Fibroblast of skin of scalp (primary cell): ENCODE measurements at regions not wholly inside any gene's neighbourhood (a gene's known extent, or its start where the extent isn't known, plus 50 kb on each side); places are given as distances from the start of the nearest gene placed in this dataset.

Source experiments
- DNase-seq: peaks from one replicate; pipeline ENCODE4 v3.0.0-alpha.2; 2013

DNA sequence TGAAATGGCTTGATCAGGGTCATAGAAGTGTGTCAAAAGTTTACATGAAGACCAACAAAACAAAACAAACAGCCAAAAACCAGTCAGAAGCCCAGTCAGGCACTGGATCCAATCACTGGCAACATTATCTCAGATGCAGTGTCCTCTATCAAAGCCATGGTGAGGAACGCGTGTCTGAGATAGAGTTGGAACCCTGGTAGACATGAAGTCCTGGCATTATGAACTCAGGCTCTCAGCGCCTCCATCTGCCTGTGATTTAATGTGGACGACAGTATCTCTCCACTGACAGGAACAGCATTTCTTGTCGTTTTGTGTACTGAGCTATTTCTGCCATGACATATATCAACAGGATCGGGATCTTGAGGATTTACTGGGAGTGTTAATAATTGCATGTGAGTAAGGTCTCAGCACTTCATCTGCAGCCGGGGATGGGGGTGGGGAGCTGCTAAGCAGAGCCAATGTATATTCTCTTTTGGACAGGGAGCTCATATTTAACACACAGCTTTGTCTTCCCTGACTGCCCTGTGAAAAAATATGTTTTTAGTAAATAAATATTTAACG lies 1120.0 kb downstream of the IGSF11 start:
- DNase-seq = no peak

DNA sequence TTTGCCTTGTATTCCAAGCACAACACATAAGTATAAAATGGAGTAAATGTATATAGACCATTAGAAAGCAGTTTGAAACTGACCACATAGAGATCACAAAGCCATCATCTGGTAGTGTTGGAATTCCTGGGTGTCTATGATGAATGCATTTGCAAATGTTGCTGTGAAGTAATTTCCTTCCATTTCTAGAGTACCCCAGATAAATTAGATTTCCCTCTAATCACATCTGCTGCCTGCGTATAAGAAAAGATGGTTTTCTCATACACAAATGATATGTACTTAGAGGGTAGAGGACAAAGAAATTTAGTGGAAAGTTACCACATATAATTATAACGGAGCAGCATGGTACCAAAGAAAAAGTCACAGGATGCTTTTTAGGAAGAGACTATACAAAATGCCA lies 1117.8 kb downstream of the IGSF11 start:
- no peak for DNase-seq

DNA sequence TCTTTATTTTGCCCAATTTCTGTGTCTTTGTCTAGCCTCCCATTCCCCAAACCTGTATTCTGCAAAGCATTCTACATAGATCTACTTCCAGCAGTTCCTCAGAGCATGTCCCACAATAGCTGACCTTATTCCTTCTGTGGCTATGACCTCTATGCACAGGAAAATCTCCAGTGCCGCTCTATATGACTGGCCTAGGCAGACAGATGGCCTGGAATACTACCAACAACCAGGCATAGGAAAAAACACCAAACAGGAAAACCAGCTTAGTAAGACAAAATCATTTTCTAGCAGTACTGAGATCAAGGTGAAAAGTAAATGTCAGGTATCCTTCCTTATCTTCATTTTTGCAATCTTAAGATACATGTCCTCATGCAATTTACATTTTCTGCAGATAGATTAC lies 1115.0 kb downstream of the IGSF11 start:
- DNase-seq = no peak

DNA sequence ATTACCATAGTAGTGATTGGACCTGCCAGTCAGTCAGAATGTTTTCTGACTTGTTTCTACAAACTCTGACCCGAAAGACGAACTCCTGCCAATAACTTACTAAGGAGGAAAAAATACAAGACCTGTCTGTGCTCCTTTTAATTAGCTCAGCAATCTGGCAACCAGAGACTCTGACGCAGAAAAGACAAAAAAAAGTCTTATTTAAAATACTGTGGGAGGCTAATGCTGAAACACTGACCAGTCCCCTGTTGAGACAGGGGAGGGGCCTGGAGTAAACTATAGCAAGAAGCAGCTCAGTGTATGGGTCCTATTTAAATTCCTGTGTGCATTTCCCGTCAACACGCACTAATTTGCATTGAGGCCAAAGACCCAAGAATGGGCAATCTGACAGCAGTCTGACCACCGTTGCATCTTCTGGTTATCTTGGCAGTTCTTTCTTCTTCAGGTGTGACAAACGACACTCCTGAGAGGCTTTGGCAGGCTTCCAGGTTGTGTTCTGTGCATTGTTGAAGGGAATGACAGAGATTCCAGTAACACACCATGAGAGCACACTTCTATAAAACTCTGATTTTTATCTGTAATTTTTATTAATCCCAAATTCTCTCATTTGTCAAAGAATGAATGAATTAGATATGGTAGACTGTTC lies 1114.3 kb downstream of the IGSF11 start:
- DNase-seq = no peak

DNA sequence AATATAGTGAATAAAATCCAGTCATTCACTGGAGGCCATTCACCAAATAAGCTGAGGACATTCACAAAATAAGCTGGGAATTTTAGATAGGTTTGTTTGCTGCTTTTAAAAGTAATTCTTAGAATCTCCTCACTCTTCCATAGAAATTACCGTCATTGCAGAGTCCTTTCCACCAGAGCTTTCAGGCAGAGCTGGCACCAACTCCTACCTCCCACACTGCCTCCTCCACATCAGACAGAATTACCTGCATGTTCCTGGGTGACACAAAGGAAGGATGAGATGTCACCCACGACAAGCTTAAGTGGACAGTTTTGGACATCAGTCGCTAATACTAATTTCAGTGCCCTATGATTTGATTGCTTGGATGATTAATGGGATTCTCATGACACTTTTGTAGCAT lies 1113.2 kb downstream of the IGSF11 start:
- DNase-seq = no peak

- no peak for DNase-seq
These were observed 1112.6 kb downstream of the IGSF11 start for GRCh38 chr3:117922039-117922438.

DNA sequence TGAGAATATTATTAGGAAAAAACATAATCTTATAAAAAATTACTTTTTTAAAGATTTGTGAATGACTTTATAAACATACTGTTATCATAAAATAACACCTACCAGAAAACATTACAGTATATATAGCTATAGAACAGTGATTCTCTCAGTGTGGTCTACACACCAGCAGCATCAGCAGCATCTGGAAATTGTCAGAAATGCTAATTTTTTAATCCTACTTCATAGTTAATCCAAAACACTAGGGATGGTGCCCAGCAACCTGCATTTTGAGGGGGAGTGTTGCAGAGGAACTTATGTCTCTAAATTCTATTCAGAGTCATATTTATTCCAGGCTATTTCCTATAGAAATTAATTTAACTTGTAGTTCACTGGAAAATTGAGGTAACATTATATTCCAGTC lies 1107.8 kb downstream of the IGSF11 start:
- DNase-seq = no peak

DNA sequence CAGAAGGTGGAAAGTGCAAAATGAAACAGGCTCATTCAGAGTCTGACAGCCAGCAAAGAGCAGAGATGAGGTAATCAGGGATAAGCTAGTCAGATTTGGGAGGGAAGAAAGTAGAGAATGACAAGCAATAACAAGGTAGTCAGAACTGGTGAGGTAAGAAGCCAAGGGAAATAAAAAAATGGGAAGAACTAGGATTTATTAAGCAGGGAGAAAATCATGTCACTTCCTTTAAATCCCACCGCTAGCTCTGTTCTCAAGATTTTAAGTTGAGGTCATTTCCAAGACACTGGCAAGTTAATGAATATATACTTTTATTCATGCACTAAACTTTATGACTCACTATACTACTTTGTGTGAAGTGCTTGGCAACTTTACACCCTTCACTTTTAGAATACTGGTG lies 1106.8 kb downstream of the IGSF11 start:
- DNase-seq = no peak

DNA sequence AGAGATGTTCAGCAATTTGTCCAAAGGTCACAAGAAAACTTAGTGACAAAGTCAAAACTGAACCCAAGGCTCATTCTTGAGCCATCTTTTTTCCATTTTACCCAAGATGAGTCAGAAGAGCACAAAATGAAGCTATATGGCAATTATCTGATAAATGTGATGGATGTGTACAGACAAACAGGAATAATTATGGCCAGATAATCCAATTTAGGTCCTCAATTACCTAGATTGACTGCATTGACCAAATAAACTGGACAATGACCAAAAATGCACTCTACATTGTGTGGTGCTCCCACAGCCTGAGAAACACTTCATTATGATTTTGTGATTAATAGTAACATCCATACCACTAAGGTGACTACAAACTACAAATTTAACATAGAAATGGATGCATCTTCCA lies 1105.8 kb downstream of the IGSF11 start:
- DNase-seq = no peak

- DNase-seq = no peak
These were observed 1102.2 kb downstream of the IGSF11 start for GRCh38 chr3:117932441-117932840.

GRCh38 chr3:117936159-117936558 lies 1098.5 kb downstream of the IGSF11 start:
- no peak for DNase-seq

DNA sequence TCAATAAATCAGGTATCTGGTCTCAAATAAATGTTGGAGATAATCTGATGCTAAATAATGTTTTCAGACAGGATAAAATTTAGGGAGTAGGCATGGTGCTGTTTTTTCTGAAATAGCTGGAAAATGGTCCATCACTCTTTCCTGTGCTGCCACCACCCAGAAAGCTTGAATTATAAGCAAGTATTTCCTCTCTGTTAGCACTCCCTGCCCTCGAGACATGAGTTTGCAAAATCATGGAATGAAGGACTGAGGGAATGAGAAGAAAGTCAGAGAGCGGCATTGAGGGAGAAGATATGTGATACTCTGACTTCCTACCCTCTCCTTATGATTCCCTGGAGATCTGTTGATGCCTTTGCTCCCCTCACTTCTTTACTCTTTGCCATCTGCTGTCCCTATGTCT lies 1095.7 kb downstream of the IGSF11 start:
- no peak for DNase-seq

GRCh38 chr3:117939425-117940027 lies 1095.1 kb downstream of the IGSF11 start:
- DNase-seq = no peak

DNA sequence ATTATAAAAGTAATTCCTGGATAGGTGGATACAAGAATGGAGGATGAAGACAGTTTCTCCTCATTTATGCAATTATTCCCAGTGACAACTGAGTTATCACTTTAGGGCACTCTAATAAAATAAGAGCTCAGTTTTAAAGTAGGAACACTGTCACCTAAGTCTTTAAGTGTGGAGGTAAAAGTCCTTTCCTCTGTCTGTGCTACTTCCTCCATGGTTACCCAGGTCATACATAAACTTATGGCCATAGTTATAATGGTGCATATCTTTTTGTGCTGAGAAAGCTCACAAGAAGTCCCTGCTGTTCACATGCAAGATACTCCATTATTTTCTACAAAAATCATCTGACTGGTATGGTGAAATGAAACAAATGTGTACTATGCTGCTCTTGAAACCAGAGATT lies 1093.6 kb downstream of the IGSF11 start:
- no peak for DNase-seq

DNA sequence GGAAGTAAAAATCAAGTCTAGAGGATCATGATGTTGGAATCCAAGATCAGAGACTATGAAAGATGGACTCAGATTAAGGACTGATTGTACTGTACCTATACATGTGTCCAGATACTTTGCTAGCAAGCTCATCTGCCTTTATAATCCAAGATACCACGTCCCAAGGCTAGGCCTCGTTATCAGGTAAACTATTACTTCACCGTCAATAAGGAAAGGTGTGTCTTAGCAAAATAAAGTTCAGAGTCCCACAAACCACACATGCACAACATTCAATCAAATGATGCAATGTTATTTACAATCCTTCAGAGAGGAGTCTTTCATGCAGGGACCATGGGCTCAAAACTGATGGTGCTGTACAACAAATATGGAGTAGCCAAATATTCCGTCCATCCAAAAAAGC lies 1092.9 kb downstream of the IGSF11 start:
- no peak for DNase-seq

- DNase-seq = no peak
These were observed 1080.5 kb downstream of the IGSF11 start for GRCh38 chr3:117954131-117954530.

GRCh38 chr3:117955196-117955595 lies 1079.5 kb downstream of the IGSF11 start:
- DNase-seq = no peak

DNA sequence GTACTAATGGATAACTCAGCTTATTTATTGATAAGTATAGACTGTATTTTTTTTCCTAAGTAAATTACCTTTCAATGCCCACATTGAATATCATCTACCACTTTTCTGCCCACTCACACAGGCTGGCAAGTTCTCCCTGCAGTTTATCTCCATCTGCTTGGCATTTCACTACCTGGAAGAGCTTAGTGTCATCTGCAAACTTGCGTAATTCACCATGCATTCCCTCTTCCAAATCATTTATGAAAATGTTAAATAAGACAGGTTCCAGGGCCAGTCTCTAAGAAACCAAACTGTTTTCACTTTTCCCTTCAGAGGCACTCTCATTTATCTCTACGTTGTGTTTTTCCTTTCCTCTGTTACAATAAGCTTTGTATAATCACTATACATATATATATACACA lies 1076.6 kb downstream of the IGSF11 start:
- no peak for DNase-seq

- DNase-seq = no peak
These were observed 1071.9 kb downstream of the IGSF11 start for GRCh38 chr3:117962750-117963149.

DNA sequence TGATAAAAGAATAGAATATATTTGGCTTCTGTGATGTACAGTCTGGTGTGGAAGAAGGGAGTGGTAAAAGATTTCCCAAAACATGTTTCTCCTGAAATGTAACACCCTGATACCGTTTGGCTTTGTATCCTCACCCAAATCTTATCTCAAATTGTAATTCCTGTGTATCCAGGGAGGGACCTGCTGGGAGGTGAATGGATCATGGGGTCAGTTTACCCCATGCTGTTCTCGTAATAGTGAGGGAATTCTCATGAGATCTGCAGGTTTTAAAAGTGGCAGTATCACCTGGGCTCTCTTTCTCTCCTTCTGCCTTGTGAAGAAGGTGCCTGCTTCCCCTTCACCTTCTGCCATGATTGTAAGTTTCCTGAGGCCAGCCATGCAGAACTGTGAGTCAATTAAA lies 1070.8 kb downstream of the IGSF11 start:
- DNase-seq = no peak

DNA sequence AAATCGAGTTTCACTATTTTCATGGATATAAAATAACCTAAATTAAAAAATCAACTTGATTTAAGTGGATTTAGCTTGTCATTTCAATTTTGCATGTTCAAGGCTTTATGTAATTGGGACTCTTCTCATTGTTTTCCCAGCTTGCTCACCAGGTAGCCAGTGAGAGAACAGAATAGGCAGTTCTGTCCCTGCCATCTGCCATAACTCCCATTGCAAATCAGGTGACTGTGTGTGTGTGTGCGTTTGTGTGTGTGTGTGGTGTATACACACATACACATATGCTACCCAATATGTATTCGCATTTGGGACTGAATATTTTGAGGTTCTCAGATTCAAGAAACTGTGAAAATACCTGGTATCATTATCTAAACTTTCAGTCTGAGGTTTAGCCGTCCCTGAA lies 1069.8 kb downstream of the IGSF11 start:
- no peak for DNase-seq

DNA sequence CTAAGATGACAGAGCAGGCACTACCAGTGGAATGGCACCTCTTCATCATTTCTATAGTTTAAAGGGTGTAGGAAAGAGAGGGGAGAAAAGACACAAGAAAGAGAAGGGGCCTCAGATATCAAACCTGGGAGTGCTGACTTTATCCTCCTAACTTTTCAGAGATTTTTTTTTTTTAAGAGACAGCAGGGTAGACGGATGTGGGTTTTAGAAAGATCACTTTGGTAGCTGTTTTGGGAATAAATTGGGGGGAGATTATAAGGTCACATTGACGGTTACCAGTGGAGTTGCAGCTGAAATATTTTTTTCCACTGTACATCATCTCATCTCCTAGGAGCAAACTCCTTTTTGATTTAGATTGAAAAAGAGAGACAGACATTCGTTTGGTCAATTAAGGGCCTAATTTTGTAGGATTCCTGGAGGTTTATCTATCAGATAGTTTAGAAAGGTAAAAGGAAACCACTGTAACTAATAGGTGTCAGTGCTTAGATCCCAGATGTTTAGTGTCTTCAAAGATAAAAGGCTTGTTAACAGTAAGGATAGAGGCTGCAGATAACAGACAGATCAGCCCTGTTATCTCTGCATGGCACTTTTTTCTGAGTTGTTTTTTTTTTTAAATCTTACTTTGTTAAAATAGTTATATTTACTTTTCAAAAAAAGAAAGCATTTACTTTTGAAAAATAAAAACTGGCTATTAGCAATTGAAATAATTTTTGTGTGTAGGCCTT lies 1057.0 kb downstream of the IGSF11 start:
- no peak for DNase-seq

DNA sequence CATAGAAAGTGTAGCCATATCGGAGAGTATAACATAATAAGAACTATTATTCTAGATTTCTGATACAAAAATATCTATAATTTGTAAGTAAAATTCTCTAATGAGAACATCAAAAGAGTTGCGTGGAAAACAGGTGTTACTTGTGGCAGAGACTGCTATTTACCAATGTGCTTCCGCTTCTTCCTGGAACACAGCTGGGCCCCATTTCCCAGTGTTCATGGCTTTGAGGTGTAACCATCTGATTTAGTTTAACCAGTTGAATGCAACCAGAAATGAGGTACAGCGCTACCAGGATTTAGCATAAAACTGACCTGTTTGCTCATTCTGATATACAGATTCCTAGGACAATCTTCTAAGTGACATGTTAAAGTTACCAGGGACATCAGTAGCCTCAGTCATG lies 1055.2 kb downstream of the IGSF11 start:
- DNase-seq = no peak

DNA sequence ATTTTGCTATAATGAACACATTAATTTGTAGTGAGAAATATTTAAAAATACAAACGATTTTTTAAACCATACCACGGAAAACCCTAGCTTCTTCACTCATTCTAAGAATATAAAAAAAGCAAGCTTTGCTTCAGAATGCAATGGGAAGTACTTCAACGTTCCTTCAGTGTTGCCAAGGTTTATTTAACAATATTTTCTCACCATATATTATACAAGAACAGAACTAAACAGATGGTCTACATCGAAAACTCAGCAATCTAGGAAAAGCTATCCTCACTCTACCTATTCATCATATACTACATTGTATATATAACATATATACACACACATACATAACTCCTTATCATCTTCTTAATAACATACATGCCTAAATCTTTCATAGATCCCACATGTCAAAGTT lies 1047.4 kb downstream of the IGSF11 start:
- DNase-seq = no peak
